SK-N-SH treated with all-trans-retinoic acid at 6 μM for 48 hours (cell line): ENCODE measurements at regions not wholly inside any gene's neighbourhood (a gene's known extent, or its start where the extent isn't known, plus 50 kb on each side); places are given as distances from the start of the nearest gene placed in this dataset.

Source experiments
- ATAC-seq: fragments of 200-7000 bp; cut with Tn5 transposase; 3 replicates; pipeline ENCODE4 v1.9.1; 2020; ENCODE audit warnings: mild to moderate bottlenecking, moderate library complexity
- ARNTL ChIP-seq: fragments of 450-650 bp; formaldehyde crosslinking; IDR thresholded peaks from 2 replicates; pipeline ENCODE4 v1.5.0; 2020; ENCODE audit warnings: low read depth, mild to moderate bottlenecking, moderate library complexity, borderline replicate concordance
- BACH2 ChIP-seq: fragments of 250-450 bp; sonication (Bioruptor Pico); IDR thresholded peaks from 2 replicates; pipeline ENCODE4 v1.9.0; 2021; ENCODE audit warnings: mild to moderate bottlenecking, borderline replicate concordance
- CSDC2 ChIP-seq: fragments of 250-450 bp; sonication (Bioruptor Pico); IDR thresholded peaks from 2 replicates; pipeline ENCODE4 v1.5.0; 2020; ENCODE audit warnings: mild to moderate bottlenecking, moderate library complexity
- ESRRG ChIP-seq: fragments of 250-450 bp; sonication (Bioruptor Pico); IDR thresholded peaks from 2 replicates; pipeline ENCODE4 v1.6.1; 2021; ENCODE audit warnings: mild to moderate bottlenecking
- GLIS3 ChIP-seq: fragments of 250-450 bp; sonication (Bioruptor Pico); IDR thresholded peaks from 2 replicates; pipeline ENCODE4 v1.5.0; 2020; ENCODE audit warnings: mild to moderate bottlenecking, moderate library complexity
- OSR1 ChIP-seq: fragments of 250-450 bp; sonication (Bioruptor Pico); IDR thresholded peaks from 2 replicates; pipeline ENCODE4 v1.8.0; 2022; ENCODE audit warnings: moderate library complexity, mild to moderate bottlenecking, inconsistent platforms
- POU6F1 ChIP-seq: fragments of 250-450 bp; sonication (Bioruptor Pico); IDR thresholded peaks from 2 replicates; pipeline ENCODE4 v1.8.0; 2021; ENCODE audit warnings: low read depth, mild to moderate bottlenecking, moderate library complexity, borderline replicate concordance
- PPARA ChIP-seq: fragments of 250-450 bp; sonication (Bioruptor Pico); IDR thresholded peaks from 2 replicates; pipeline ENCODE4 v1.5.0; 2020; ENCODE audit warnings: mild to moderate bottlenecking, borderline replicate concordance
- RARB ChIP-seq: fragments of 250-450 bp; sonication (Bioruptor Pico); IDR thresholded peaks from 2 replicates; pipeline ENCODE4 v1.8.0; 2021; ENCODE audit warnings: mild to moderate bottlenecking, moderate library complexity
- SNAI2 ChIP-seq: fragments of 250-450 bp; sonication (Bioruptor Pico); IDR thresholded peaks from 2 replicates; pipeline ENCODE4 v1.5.0; 2020; ENCODE audit warnings: mild to moderate bottlenecking, moderate library complexity
- TOX ChIP-seq: fragments of 250-450 bp; sonication (Bioruptor Pico); IDR thresholded peaks from 2 replicates; pipeline ENCODE4 v1.8.0; 2021; ENCODE audit warnings: mild to moderate bottlenecking, moderate library complexity, borderline replicate concordance
- TSHZ2 ChIP-seq: fragments of 250-450 bp; sonication (Bioruptor Pico); IDR thresholded peaks from 2 replicates; pipeline ENCODE4 v1.5.0; 2020; ENCODE audit warnings: mild to moderate bottlenecking, moderate library complexity
- ZC3H10 ChIP-seq: fragments of 250-450 bp; sonication (Bioruptor Pico); IDR thresholded peaks from 2 replicates; pipeline ENCODE4 v1.5.1; 2021; ENCODE audit warnings: mild to moderate bottlenecking, moderate library complexity
- ZFP3 ChIP-seq: fragments of 250-450 bp; sonication (Bioruptor Pico); IDR thresholded peaks from 2 replicates; pipeline ENCODE4 v1.5.0; 2020; ENCODE audit warnings: mild to moderate bottlenecking, moderate library complexity
- ZFP30 ChIP-seq: fragments of 450-650 bp; formaldehyde crosslinking; IDR thresholded peaks from 2 replicates; pipeline ENCODE4 v1.5.0; 2022; ENCODE audit warnings: mild to moderate bottlenecking, moderate library complexity
- ZNF565 ChIP-seq: fragments of 450-650 bp; formaldehyde crosslinking; conservative IDR thresholded peaks from 2 replicates; pipeline ENCODE4 v1.5.0; 2020; ENCODE audit warnings: low read depth, mild to moderate bottlenecking, moderate library complexity
- ZNF70 ChIP-seq: fragments of 450-650 bp; formaldehyde crosslinking; IDR thresholded peaks from 2 replicates; pipeline ENCODE4 v1.5.0; 2020; ENCODE audit warnings: mild to moderate bottlenecking, moderate library complexity
- ZNF8 ChIP-seq: fragments of 450-650 bp; formaldehyde crosslinking; IDR thresholded peaks from 2 replicates; pipeline ENCODE4 v1.5.0; 2020; ENCODE audit warnings: mild to moderate bottlenecking, moderate library complexity

GRCh38 chr5:6194906-6195612, 183.3 kb downstream of the MED10 start:
- TF ChIP-seq OSR1 (CRISPR knock-in tag) (no peak), ZC3H10 (CRISPR knock-in tag) (no peak), ARNTL (CRISPR knock-in tag) (no peak), CSDC2 (CRISPR knock-in tag) (no peak), TOX (CRISPR knock-in tag) (no peak)
- no peak for ATAC-seq

GRCh38 chr5:6194261-6194875, 184.0 kb downstream of the MED10 start:
- TF ChIP-seq TSHZ2: no peak
- no peak for TF ChIP-seq ZC3H10 (CRISPR knock-in tag)
- no peak for ATAC-seq

GRCh38 chr5:6193310-6193709, 185.0 kb downstream of the MED10 start:
- TF ChIP-seq ZNF565 (CRISPR knock-in tag) (no peak), TOX (CRISPR knock-in tag) (no peak), TSHZ2 (no peak)
- no peak for ATAC-seq

DNA sequence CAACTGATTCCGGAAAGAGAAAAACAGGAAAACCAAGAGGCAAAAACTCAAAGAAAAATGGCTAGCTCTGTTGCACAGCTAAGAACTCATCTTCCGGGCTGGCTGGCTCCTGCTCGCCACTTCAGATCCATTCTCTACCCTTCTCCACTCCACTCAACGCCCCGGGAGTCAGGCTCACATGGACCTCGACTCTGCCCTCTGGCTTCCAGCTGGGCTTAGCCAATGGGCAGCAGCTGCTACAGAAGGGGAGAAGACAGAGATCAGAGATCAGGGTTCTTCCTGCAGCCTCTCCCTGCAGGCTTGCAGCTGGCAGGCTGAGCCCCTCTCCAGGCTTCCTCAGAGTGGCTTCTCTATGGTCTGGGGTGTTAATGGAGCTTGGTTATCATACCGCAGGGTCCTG, 187.5 kb downstream of the MED10 start:
- ATAC-seq: no peak
- no peak for TF ChIP-seq ZNF70 (CRISPR knock-in tag)
- TF ChIP-seq TOX (CRISPR knock-in tag): no peak
- no peak for TF ChIP-seq RARB
- no peak for TF ChIP-seq ARNTL (CRISPR knock-in tag)
- TF ChIP-seq TSHZ2: no peak
- TF ChIP-seq ESRRG (CRISPR knock-in tag): no peak
- no peak for TF ChIP-seq SNAI2
- TF ChIP-seq GLIS3: no peak
- no peak for TF ChIP-seq PPARA
- no peak for TF ChIP-seq ZFP30 (CRISPR knock-in tag)

GRCh38 chr5:6188976-6189375, 189.4 kb downstream of the MED10 start:
- no peak for ATAC-seq
- TF ChIP-seq ZNF8 (CRISPR knock-in tag) (no peak), ESRRG (CRISPR knock-in tag) (no peak), POU6F1 (CRISPR knock-in tag) (no peak), SNAI2 (no peak), OSR1 (CRISPR knock-in tag) (no peak), ZFP30 (CRISPR knock-in tag) (no peak), ZNF70 (CRISPR knock-in tag) (no peak), PPARA (no peak), RARB (no peak), CSDC2 (CRISPR knock-in tag) (no peak), GLIS3 (no peak), BACH2 (no peak), ZNF565 (CRISPR knock-in tag) (no peak), ZFP3 (CRISPR knock-in tag) (no peak), ARNTL (CRISPR knock-in tag) (no peak), TSHZ2 (no peak)
